Colonic mucosa (tissue), 4 donors: ENCODE measurements at regions not wholly inside any gene's neighbourhood (a gene's known extent, or its start where the extent isn't known, plus 50 kb on each side); places are given as distances from the start of the nearest gene placed in this dataset.

Experiments
- DNase-seq: peaks from one replicate; pipeline ENCODE4 v3.0.0-alpha.2; 2020
- H3K27ac ChIP-seq: fragments of 200-600 bp; one replicate; pipeline ENCODE4 v1.8.0; 2021
- H3K27me3 ChIP-seq: fragments of 200-600 bp; one replicate; pipeline ENCODE4 v1.8.0; 2021
- H3K36me3 ChIP-seq: fragments of 200-600 bp; one replicate; pipeline ENCODE4 v1.8.0; 2021
- H3K4me1 ChIP-seq: fragments of 200-600 bp; one replicate; pipeline ENCODE4 v1.8.0; 2021; ENCODE audit warnings: mild to moderate bottlenecking
- H3K4me3 ChIP-seq: fragments of 200-600 bp; one replicate; pipeline ENCODE4 v1.8.0; 2021
- H3K9ac ChIP-seq, 2 donors: one replicate each; pipeline ENCODE4 v1.7.0; 2013; ENCODE audit warnings: control low read depth in 2 of 2, low read depth in 2 of 2, low read length in 2 of 2
- H3K9me3 ChIP-seq: fragments of 200-600 bp; one replicate; pipeline ENCODE4 v1.8.0; 2021
- CTCF ChIP-seq: fragments of 200-600 bp; IDR thresholded peaks from one replicate; pipeline ENCODE4 v1.8.0; 2022; ENCODE audit warnings: antibody characterized with exemption, mild to moderate bottlenecking
- intact Hi-C: fragments of 100-400 bp; cut with DNase I; formaldehyde crosslinking; loops from one replicate; pipeline ENCODE4 v1.14.1; 2022
- donor health status: healthy.
- donor health status: DM: no; HTN: no; CAD: no.
- donor health status: DM: no; HTN: no; CAD: no.

GRCh38 chr9:106358331-106358730 is 504.6 kb upstream of the ZNF462 start:
- H3K9me3 ChIP-seq, result no peaks in the 10 kb centered on the region
- TF ChIP-seq CTCF, result no peak
- H3K4me3 ChIP-seq, result no peak overlapping the region
- DNase-seq, result no peak
- no peaks in the 10 kb centered on the region for H3K27me3 ChIP-seq
- intact Hi-C loops, result no loop called here
- no peaks in the 10 kb centered on the region for H3K36me3 ChIP-seq
- H3K4me1 ChIP-seq, result no peaks in the 10 kb centered on the region
- no peak overlapping the region for H3K27ac ChIP-seq
- no peak overlapping the region for H3K9ac ChIP-seq

- no peaks in the 10 kb centered on the region for H3K36me3 ChIP-seq
- no peak for TF ChIP-seq CTCF
- no peak overlapping the region for H3K27ac ChIP-seq
- no peaks in the 10 kb centered on the region for H3K4me1 ChIP-seq
- intact Hi-C loops, result no loop called here
- H3K9me3 ChIP-seq, result no peaks in the 10 kb centered on the region
- no peak for DNase-seq
- H3K27me3 ChIP-seq, result no peaks in the 10 kb centered on the region
- H3K4me3 ChIP-seq, result no peak overlapping the region
- H3K9ac ChIP-seq, result no peak overlapping the region
These were observed 486.3 kb upstream of the ZNF462 start for GRCh38 chr9:106376689-106377088.

GRCh38 chr9:106383072-106383471 is 479.9 kb upstream of the ZNF462 start:
- TF ChIP-seq CTCF, result no peak
- H3K4me1 ChIP-seq, result no peaks in the 10 kb centered on the region
- no peak overlapping the region for H3K4me3 ChIP-seq
- no peaks in the 10 kb centered on the region for H3K36me3 ChIP-seq
- DNase-seq, result no peak
- no peak overlapping the region for H3K9ac ChIP-seq
- no peaks in the 10 kb centered on the region for H3K27me3 ChIP-seq
- no peaks in the 10 kb centered on the region for H3K9me3 ChIP-seq
- H3K27ac ChIP-seq, result no peak overlapping the region
- intact Hi-C loops, result no loop called here

GRCh38 chr9:106387965-106388364 is 475.0 kb upstream of the ZNF462 start:
- H3K36me3 ChIP-seq, result no peaks in the 10 kb centered on the region
- intact Hi-C loops, result no loop called here
- no peak for TF ChIP-seq CTCF

GRCh38 chr9:106393226-106393625 is 469.7 kb upstream of the ZNF462 start:
- Histone ChIP-seq H3K27ac (no peak overlapping the region), H3K27me3 (no peaks in the 10 kb centered on the region), H3K9me3 (no peaks in the 10 kb centered on the region), H3K4me3 (no peak overlapping the region), H3K9ac (no peak overlapping the region), H3K36me3 (no peaks in the 10 kb centered on the region), H3K4me1 (no peaks in the 10 kb centered on the region)
- intact Hi-C loops, result no loop called here
- DNase-seq, result no peak
- no peak for TF ChIP-seq CTCF

More at GRCh38 chr9:106387965-106388364, 475.0 kb upstream of the ZNF462 start:
- Histone ChIP-seq H3K4me1 (no peaks in the 10 kb centered on the region), H3K27me3 (no peaks in the 10 kb centered on the region), H3K9me3 (no peaks in the 10 kb centered on the region), H3K27ac (no peak overlapping the region), H3K4me3 (no peak overlapping the region), H3K9ac (no peak overlapping the region)
- DNase-seq, result no peak

- Histone ChIP-seq H3K9ac (no peak overlapping the region), H3K27ac (no peak overlapping the region), H3K9me3 (no peaks in the 10 kb centered on the region), H3K27me3 (no peaks in the 10 kb centered on the region), H3K36me3 (no peaks in the 10 kb centered on the region), H3K4me3 (no peak overlapping the region), H3K4me1 (no peaks in the 10 kb centered on the region)
- intact Hi-C loops, result no loop called here
- no peak for DNase-seq
- no peak for TF ChIP-seq CTCF
These were observed 462.8 kb upstream of the ZNF462 start for GRCh38 chr9:106400170-106400569.
